HCT116 (cell line): ENCODE measurements at regions not wholly inside any gene's neighbourhood (a gene's known extent, or its start where the extent isn't known, plus 50 kb on each side); places are given as distances from the start of the nearest gene placed in this dataset.

Experiments
- ATAC-seq: fragments of 200-7000 bp; cut with Tn5 transposase; 2 replicates; pipeline ENCODE4 v1.9.1; 2020; ENCODE audit warnings: mild to moderate bottlenecking, moderate library complexity
- BruUV-seq: library from RNA; stranded (reverse); fragments of 400-500 nt; replicated peaks from 2 replicates; lab custom pipeline; 2021; lab: Mats Ljungman, UMichigan
- CTCF ChIA-PET: fragments of 300-600 bp; sonication (Branson Sonifier 250); formaldehyde crosslinking; loops from one replicate; lab custom pipeline; 2021; ENCODE audit warnings: antibody characterized with exemption; lab: Charles Lee
- POLR2A ChIA-PET: fragments of 300-600, 350-600 bp; sonication (Branson Sonifier 250); formaldehyde crosslinking; loops from one replicate; lab custom pipeline; 2021; ENCODE audit warnings: antibody characterized with exemption; lab: Charles Lee
- RAD21 ChIA-PET, 2 experiments: fragments of 300-600 bp; sonication (Branson Sonifier 250); formaldehyde crosslinking; loops; one replicate each; lab custom pipeline; 2023; ENCODE audit warnings: low total read pairs in 2 of 2; ENCODE audit not compliant: uncharacterized antibody in 2 of 2, unreplicated experiment in 2 of 2, low non-redundant PET in 1 of 2; lab: Charles Lee
- DNase-seq: peaks from one replicate; pipeline ENCODE4 v3.0.0-alpha.2; 2010; ENCODE audit warnings: low read depth, low spot score
- H2AFZ ChIP-seq: fragments of 200-600 bp; shearing (Covaris generic), sonication (generic); 2 replicates; pipeline ENCODE4 v1.6.1; 2017; ENCODE audit warnings: low read depth, mixed run types, mixed read lengths, antibody characterized with exemption, low read length; ENCODE audit not compliant: poor library complexity, severe bottlenecking
- H3K27ac ChIP-seq: 2 replicates; pipeline ENCODE4 v1.5.1; 2012; ENCODE audit warnings: low read depth, low read length
- H3K27me3 ChIP-seq: fragments of 200-600 bp; sonication (generic); 2 replicates; pipeline ENCODE4 v1.6.1; 2016; ENCODE audit warnings: mixed run types, low read length, mixed read lengths; ENCODE audit not compliant: insufficient read depth
- H3K36me3 ChIP-seq, 2 experiments: fragments of 200-500 bp in 1 of 2; fragments of 200-600 bp in 1 of 2; sonication (Bioruptor generic) in 1 of 2; sonication (generic) in 1 of 2; 2 replicates each; pipeline versions ENCODE4 v1.5.1 to v1.6.1; 2014 to 2016; ENCODE audit warnings: low read length in 2 of 2, inconsistent platforms in 1 of 2, mixed read lengths in 1 of 2, mixed run types in 1 of 2; ENCODE audit not compliant: insufficient read depth in 2 of 2, control insufficient read depth in 1 of 2
- H3K4me1 ChIP-seq, 2 experiments: fragments of 200-600 bp in 1 of 2; sonication (generic) in 1 of 2; 2 replicates each; pipeline versions ENCODE4 v1.5.1 to v1.6.1; 2012 to 2017; ENCODE audit warnings: low read length in 2 of 2, inconsistent platforms in 1 of 2, mild to moderate bottlenecking in 1 of 2, mixed read lengths in 1 of 2, mixed run types in 1 of 2, moderate library complexity in 1 of 2; ENCODE audit not compliant: insufficient read depth in 2 of 2, control insufficient read depth in 1 of 2
- H3K4me2 ChIP-seq: fragments of 200-600 bp; sonication (generic); 2 replicates; pipeline ENCODE4 v1.6.1; 2017; ENCODE audit warnings: mixed run types, low read length, mixed read lengths
- H3K4me3 ChIP-seq, 2 experiments: fragments of 200-600 bp in 1 of 2; sonication (generic) in 1 of 2; replicated peaks in 1 of 2; 2 replicates each; pipeline ENCODE4 v1.5.1; 2011 to 2016; ENCODE audit warnings: low read length in 2 of 2, control low read depth in 1 of 2, low read depth in 1 of 2, mild to moderate bottlenecking in 1 of 2, mixed read lengths in 1 of 2, mixed run types in 1 of 2
- H3K79me2 ChIP-seq: fragments of 200-600 bp; sonication (generic); 2 replicates; pipeline ENCODE4 v1.6.1; 2017; ENCODE audit warnings: mild to moderate bottlenecking, mixed run types, low read length, moderate library complexity, mixed read lengths; ENCODE audit not compliant: insufficient read depth
- H3K9ac ChIP-seq: fragments of 200-600 bp; sonication (generic); 2 replicates; pipeline ENCODE4 v1.6.1; 2016; ENCODE audit warnings: low read length, mixed read lengths
- H3K9me2 ChIP-seq: fragments of 200-600 bp; sonication (generic), shearing (Covaris generic); 2 replicates; pipeline ENCODE4 v1.6.1; 2017; ENCODE audit warnings: mixed run types, mild to moderate bottlenecking, moderate library complexity; ENCODE audit not compliant: insufficient read depth
- H3K9me3 ChIP-seq, 2 experiments: fragments of 200-500 bp in 1 of 2; fragments of 200-600 bp in 1 of 2; sonication (Bioruptor generic) in 1 of 2; sonication (generic) in 1 of 2; 2 replicates each; pipeline ENCODE4 v1.6.1; 2014 to 2017; ENCODE audit warnings: low read length in 2 of 2, mixed read lengths in 2 of 2, inconsistent platforms in 1 of 2, low read depth in 1 of 2, mild to moderate bottlenecking in 1 of 2, mixed run types in 1 of 2, moderate library complexity in 1 of 2; ENCODE audit not compliant: control insufficient read depth in 1 of 2, insufficient read depth in 1 of 2
- H4K20me1 ChIP-seq: fragments of 200-600 bp; sonication (generic), shearing (Covaris generic); 2 replicates; pipeline ENCODE4 v1.6.1; 2017; ENCODE audit warnings: mixed run types, mild to moderate bottlenecking, moderate library complexity; ENCODE audit not compliant: insufficient read depth
- CBX3 ChIP-seq: IDR thresholded peaks from 2 replicates; pipeline ENCODE4 v1.6.1; 2012; ENCODE audit warnings: low read depth
- CEBPB ChIP-seq: IDR thresholded peaks from 2 replicates; pipeline ENCODE4 v1.6.1; 2012; ENCODE audit warnings: low read depth
- EGR1 ChIP-seq: IDR thresholded peaks from 2 replicates; pipeline ENCODE4 v1.6.1; 2012; ENCODE audit warnings: low read depth
- EZH2 ChIP-seq: fragments of 200-600 bp; sonication (generic); IDR thresholded peaks from 2 replicates; pipeline ENCODE4 v1.6.1; 2017; ENCODE audit warnings: antibody characterized with exemption, mixed run types
- EZH2phosphoT487 ChIP-seq: fragments of 200-600 bp; IDR thresholded peaks from 2 replicates; pipeline ENCODE4 v1.6.1; 2018; ENCODE audit warnings: antibody characterized with exemption, borderline replicate concordance
- JUND ChIP-seq: IDR thresholded peaks from 2 replicates; pipeline ENCODE4 v1.6.1; 2012
- POLR2AphosphoS5 ChIP-seq: IDR thresholded peaks from 2 replicates; pipeline ENCODE4 v1.6.1; 2011; ENCODE audit warnings: mild to moderate bottlenecking, low read depth, low read length, moderate library complexity
- RAD21 ChIP-seq: IDR thresholded peaks from 2 replicates; pipeline ENCODE4 v1.6.1; 2012; ENCODE audit warnings: low read depth, mild to moderate bottlenecking
- SIN3A ChIP-seq: IDR thresholded peaks from 2 replicates; pipeline ENCODE4 v1.6.1; 2012; ENCODE audit warnings: low read depth
- ZFX ChIP-seq: fragments of 450-650 bp; IDR thresholded peaks from 2 replicates; pipeline ENCODE4 v1.6.1; 2017
- intact Hi-C: fragments of 100-400 bp; cut with micrococcal nuclease; formaldehyde crosslinking; loops from 2 replicates; pipeline ENCODE4 v1.10.0; 2022
- TF ChIP-seq, protein P1 (sequence below): IDR thresholded peaks from 2 replicates; pipeline ENCODE4 v1.6.1; 2012
- TF ChIP-seq, protein P2 (sequence below), 3 experiments: fragments of 200-600 bp in 1 of 3; sonication (generic) in 1 of 3; IDR thresholded peaks in 2 of 3; conservative IDR thresholded peaks in 1 of 3; 2 replicates each; pipeline ENCODE4 v1.5.1; 2012 to 2017; ENCODE audit warnings: low read depth in 2 of 3, low read length in 2 of 3, antibody characterized with exemption in 1 of 3, borderline replicate concordance in 1 of 3, control low read depth in 1 of 3, mild to moderate bottlenecking in 1 of 3, mixed read lengths in 1 of 3, mixed run types in 1 of 3, moderate library complexity in 1 of 3; ENCODE audit not compliant: insufficient read depth in 1 of 3
- TF ChIP-seq, protein P3 (sequence below): IDR thresholded peaks from 2 replicates; pipeline ENCODE4 v1.6.1; 2012; ENCODE audit warnings: low read depth
- TF ChIP-seq, protein P4 (sequence below): IDR thresholded peaks from 2 replicates; pipeline ENCODE4 v1.6.1; 2012

DNA sequence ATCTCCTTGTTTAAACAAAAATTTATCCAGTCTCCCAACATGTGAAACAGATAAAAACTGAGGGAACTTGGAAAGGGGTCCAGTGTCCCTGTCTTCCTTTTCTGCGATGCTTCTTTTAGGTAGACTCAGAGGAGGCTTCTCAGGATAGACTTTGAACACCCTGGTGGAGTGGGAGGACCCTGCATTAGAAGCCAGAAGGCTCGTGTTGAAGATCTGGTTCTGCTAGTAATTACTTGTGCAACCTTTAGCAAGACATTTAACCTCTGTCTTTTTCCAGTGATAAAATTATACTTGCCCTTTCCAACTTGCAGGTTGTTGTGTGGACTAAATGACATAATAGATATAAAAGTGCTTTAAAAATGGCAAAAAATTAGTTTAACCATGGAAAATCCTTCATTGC, 67.1 kb upstream of the PREP start:
- H3K27ac ChIP-seq: no peak overlapping the region
- intact Hi-C loops: no loop called here
- TF ChIP-seq, protein P1, sequence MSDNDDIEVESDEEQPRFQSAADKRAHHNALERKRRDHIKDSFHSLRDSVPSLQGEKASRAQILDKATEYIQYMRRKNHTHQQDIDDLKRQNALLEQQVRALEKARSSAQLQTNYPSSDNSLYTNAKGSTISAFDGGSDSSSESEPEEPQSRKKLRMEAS: no peak
- TF ChIP-seq POLR2AphosphoS5: no peak
- TF ChIP-seq SIN3A: no peak
- TF ChIP-seq, protein P2, sequence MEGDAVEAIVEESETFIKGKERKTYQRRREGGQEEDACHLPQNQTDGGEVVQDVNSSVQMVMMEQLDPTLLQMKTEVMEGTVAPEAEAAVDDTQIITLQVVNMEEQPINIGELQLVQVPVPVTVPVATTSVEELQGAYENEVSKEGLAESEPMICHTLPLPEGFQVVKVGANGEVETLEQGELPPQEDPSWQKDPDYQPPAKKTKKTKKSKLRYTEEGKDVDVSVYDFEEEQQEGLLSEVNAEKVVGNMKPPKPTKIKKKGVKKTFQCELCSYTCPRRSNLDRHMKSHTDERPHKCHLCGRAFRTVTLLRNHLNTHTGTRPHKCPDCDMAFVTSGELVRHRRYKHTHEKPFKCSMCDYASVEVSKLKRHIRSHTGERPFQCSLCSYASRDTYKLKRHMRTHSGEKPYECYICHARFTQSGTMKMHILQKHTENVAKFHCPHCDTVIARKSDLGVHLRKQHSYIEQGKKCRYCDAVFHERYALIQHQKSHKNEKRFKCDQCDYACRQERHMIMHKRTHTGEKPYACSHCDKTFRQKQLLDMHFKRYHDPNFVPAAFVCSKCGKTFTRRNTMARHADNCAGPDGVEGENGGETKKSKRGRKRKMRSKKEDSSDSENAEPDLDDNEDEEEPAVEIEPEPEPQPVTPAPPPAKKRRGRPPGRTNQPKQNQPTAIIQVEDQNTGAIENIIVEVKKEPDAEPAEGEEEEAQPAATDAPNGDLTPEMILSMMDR (IDR thresholded peaks at IDR 0.05 in 2 of 3, conservative IDR thresholded peaks at IDR 0.05 in 1 of 3; ENCODE audit: borderline replicate concordance in 1 of 3, insufficient read depth in 1 of 3, low read depth in 2 of 3, low read length in 2 of 3): no peak
- TF ChIP-seq EZH2: no peak
- no peak for TF ChIP-seq CEBPB
- no peak for ATAC-seq
- no peak for DNase-seq
- no peaks in the 10 kb centered on the region for H4K20me1 ChIP-seq
- H3K36me3 ChIP-seq: no peaks in the 10 kb centered on the region
- H3K4me3 ChIP-seq: no peak overlapping the region
- CTCF ChIA-PET: no interaction called here
- H3K79me2 ChIP-seq: no peaks in the 10 kb centered on the region
- no peak overlapping the region for H2AFZ ChIP-seq
- H3K9me3 ChIP-seq: no peaks in the 10 kb centered on the region
- H3K9me2 ChIP-seq: no peaks in the 10 kb centered on the region
- H3K4me1 ChIP-seq: no peaks in the 10 kb centered on the region
- H3K4me2 ChIP-seq: no peak overlapping the region
- RAD21 ChIA-PET: no interaction called here
- BruUV-seq: no TSS peak
- H3K9ac ChIP-seq: no peak overlapping the region
- no peaks in the 10 kb centered on the region for H3K27me3 ChIP-seq
- POLR2A ChIA-PET: no interaction called here

DNA sequence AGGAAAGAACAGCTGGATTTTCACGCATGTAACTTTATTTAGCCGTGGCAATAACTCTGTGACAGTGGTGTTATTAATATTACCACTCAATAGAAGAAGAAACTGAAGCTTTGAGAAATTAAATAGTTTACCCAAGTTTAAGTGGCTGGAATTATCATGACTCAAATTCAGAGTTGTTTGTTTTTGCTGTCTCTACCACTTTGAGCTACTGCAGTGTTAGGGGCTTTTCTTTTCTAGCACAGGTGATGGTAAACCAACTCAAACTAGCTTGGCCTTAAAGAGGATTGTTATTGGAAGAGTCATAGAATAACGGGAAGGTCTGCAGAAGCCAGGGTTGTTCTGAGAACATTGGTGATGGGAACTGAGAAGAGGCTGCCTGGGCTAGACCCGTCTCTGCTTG, 66.0 kb upstream of the PREP start:
- CTCF ChIA-PET: no interaction called here
- no peak overlapping the region for H3K4me3 ChIP-seq
- H3K9ac ChIP-seq: no peak overlapping the region
- DNase-seq (no peak), ATAC-seq (no peak)
- H3K4me2 ChIP-seq: no peak overlapping the region
- H3K9me2 ChIP-seq: no peaks in the 10 kb centered on the region
- BruUV-seq: no TSS peak
- H3K9me3 ChIP-seq: no peaks in the 10 kb centered on the region
- no peaks in the 10 kb centered on the region for H3K27me3 ChIP-seq
- no peaks in the 10 kb centered on the region for H3K4me1 ChIP-seq
- H2AFZ ChIP-seq: no peak overlapping the region
- intact Hi-C loops: no loop called here
- POLR2A ChIA-PET: no interaction called here
- RAD21 ChIA-PET: no interaction called here
- H3K79me2 ChIP-seq: no peaks in the 10 kb centered on the region
- H3K27ac ChIP-seq: no peak overlapping the region
- no peaks in the 10 kb centered on the region for H4K20me1 ChIP-seq
- H3K36me3 ChIP-seq: no peaks in the 10 kb centered on the region
- TF ChIP-seq EZH2 (no peak), ZFX (no peak), CBX3 (no peak), RAD21 (no peak), POLR2AphosphoS5 (no peak), EZH2phosphoT487 (no peak), EGR1 (no peak), JUND (no peak)
- TF ChIP-seq, protein P3, sequence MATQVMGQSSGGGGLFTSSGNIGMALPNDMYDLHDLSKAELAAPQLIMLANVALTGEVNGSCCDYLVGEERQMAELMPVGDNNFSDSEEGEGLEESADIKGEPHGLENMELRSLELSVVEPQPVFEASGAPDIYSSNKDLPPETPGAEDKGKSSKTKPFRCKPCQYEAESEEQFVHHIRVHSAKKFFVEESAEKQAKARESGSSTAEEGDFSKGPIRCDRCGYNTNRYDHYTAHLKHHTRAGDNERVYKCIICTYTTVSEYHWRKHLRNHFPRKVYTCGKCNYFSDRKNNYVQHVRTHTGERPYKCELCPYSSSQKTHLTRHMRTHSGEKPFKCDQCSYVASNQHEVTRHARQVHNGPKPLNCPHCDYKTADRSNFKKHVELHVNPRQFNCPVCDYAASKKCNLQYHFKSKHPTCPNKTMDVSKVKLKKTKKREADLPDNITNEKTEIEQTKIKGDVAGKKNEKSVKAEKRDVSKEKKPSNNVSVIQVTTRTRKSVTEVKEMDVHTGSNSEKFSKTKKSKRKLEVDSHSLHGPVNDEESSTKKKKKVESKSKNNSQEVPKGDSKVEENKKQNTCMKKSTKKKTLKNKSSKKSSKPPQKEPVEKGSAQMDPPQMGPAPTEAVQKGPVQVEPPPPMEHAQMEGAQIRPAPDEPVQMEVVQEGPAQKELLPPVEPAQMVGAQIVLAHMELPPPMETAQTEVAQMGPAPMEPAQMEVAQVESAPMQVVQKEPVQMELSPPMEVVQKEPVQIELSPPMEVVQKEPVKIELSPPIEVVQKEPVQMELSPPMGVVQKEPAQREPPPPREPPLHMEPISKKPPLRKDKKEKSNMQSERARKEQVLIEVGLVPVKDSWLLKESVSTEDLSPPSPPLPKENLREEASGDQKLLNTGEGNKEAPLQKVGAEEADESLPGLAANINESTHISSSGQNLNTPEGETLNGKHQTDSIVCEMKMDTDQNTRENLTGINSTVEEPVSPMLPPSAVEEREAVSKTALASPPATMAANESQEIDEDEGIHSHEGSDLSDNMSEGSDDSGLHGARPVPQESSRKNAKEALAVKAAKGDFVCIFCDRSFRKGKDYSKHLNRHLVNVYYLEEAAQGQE: no peak
- TF ChIP-seq, protein P4, sequence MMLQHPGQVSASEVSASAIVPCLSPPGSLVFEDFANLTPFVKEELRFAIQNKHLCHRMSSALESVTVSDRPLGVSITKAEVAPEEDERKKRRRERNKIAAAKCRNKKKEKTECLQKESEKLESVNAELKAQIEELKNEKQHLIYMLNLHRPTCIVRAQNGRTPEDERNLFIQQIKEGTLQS: no peak
